Omental fat pad (tissue), 3 donors: ENCODE measurements at regions not wholly inside any gene's neighbourhood (a gene's known extent, or its start where the extent isn't known, plus 50 kb on each side); places are given as distances from the start of the nearest gene placed in this dataset.

Source experiments
- ATAC-seq: fragments of 150-250 bp; one replicate; pipeline ENCODE4 v1.9.1; 2016; ENCODE audit warnings: mild to moderate bottlenecking, moderate library complexity; ENCODE audit not compliant: low FRiP score
- DNase-seq: peaks from one replicate; pipeline ENCODE4 v3.0.0-alpha.2; 2019; ENCODE audit warnings: low spot score
- TF ChIP-seq, protein P1 (sequence below), 3 donors: fragments of 450-650 bp; IDR thresholded peaks; one replicate each; pipeline ENCODE4 v1.5.1; 2016 to 2017; ENCODE audit warnings: antibody characterized with exemption in 3 of 3, mild to moderate bottlenecking in 3 of 3, moderate library complexity in 2 of 3

DNA sequence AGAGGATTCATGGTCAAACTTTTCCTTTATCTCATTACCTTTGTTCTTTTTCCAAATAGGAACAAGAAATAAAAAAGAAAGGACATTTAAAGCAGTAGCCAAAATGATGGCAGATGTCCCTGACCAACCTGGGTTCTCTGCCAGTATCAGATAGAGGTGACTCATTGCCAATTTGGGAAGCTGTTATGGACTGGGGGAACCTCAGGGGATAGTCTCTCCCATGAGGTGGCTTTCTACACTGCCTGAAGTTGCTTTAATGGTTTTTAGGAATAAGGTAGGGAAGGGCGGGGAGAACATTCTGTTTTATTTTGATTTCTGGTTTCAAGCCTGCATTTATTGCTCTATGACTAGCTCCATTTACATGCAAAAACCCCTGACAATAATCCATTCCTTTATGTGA lies 457.9 kb upstream of the TPK1 start:
- DNase-seq (no peak), ATAC-seq (no peak)
- TF ChIP-seq, protein P1, sequence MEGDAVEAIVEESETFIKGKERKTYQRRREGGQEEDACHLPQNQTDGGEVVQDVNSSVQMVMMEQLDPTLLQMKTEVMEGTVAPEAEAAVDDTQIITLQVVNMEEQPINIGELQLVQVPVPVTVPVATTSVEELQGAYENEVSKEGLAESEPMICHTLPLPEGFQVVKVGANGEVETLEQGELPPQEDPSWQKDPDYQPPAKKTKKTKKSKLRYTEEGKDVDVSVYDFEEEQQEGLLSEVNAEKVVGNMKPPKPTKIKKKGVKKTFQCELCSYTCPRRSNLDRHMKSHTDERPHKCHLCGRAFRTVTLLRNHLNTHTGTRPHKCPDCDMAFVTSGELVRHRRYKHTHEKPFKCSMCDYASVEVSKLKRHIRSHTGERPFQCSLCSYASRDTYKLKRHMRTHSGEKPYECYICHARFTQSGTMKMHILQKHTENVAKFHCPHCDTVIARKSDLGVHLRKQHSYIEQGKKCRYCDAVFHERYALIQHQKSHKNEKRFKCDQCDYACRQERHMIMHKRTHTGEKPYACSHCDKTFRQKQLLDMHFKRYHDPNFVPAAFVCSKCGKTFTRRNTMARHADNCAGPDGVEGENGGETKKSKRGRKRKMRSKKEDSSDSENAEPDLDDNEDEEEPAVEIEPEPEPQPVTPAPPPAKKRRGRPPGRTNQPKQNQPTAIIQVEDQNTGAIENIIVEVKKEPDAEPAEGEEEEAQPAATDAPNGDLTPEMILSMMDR (IDR thresholded peaks at IDR 0.05), result no peak

GRCh38 chr7:145293228-145293701 lies 457.4 kb upstream of the TPK1 start:
- ATAC-seq (no peak), DNase-seq (no peak)
- TF ChIP-seq, protein P1 (IDR thresholded peaks at IDR 0.05), result no peak

DNA sequence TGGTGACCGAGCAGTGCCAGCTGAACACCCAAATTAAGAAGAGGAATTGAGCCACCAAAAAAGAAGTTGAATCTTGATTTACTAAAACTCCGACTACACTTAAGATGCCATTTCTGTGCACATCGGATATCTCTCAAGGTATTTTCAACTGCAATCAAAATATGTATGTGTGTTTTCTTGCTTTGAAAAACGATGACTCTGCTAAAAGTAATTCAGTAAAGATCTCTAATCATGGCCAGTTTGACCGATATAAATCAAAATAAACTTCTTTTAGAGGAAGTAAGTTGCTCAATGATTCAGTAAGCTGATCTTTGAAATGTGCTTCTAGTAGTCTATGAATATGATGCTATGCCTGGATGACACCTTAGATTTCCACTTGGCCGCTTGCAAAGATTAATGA lies 453.5 kb upstream of the TPK1 start:
- no peak for ATAC-seq
- TF ChIP-seq, protein P1 (IDR thresholded peaks at IDR 0.05), result no peak
- DNase-seq, result no peak

DNA sequence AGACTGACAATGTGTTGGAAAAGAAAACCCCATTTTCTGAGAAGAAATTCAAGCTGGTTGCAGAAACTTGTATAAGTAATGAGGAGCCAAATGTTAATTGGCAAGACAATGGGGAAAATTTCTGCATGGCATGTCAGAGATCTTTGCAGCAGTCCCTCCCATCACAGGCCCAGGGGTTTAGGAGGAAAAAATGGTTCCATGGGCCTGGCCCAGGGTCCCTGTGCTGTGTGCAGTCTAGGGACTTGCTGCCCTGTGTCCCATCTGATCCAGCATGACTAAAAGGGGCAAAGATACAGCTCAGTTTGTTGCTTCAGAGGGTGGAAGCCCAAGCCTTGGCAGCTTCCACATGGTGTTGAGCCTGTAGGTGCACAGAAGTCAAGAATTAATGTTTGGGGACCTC lies 440.3 kb upstream of the TPK1 start:
- TF ChIP-seq, protein P1 (IDR thresholded peaks at IDR 0.05), result no peak
- no peak for DNase-seq
- no peak for ATAC-seq

- no peak for DNase-seq
- TF ChIP-seq, protein P1 (IDR thresholded peaks at IDR 0.05), result no peak
- peak; percentile 41 for ATAC-seq
These were observed 433.7 kb upstream of the TPK1 start for GRCh38 chr7:145269418-145270161.

- ATAC-seq (no peak), DNase-seq (no peak)
- TF ChIP-seq, protein P1 (IDR thresholded peaks at IDR 0.05), result no peak
These were observed 429.3 kb upstream of the TPK1 start for GRCh38 chr7:145265180-145265579.

GRCh38 chr7:145263886-145264285 lies 428.0 kb upstream of the TPK1 start:
- TF ChIP-seq, protein P1 (IDR thresholded peaks at IDR 0.05), result no peak
- ATAC-seq (no peak), DNase-seq (no peak)
